Endothelial cell (in vitro differentiated cells): ENCODE measurements at regions not wholly inside any gene's neighbourhood (a gene's known extent, or its start where the extent isn't known, plus 50 kb on each side); places are given as distances from the start of the nearest gene placed in this dataset.

Experiments used
- DNase-seq: peaks from one replicate; pipeline ENCODE4 v3.0.0; 2021; ENCODE audit warnings: low spot score
- H3K27ac Mint-ChIP-seq: one replicate; pipeline ENCODE4 v1.8.0; 2021; ENCODE audit warnings: mixed read lengths, inconsistent platforms; ENCODE audit not compliant: unreplicated experiment
- H3K27me3 Mint-ChIP-seq: one replicate; pipeline ENCODE4 v1.8.0; 2021; ENCODE audit warnings: mild to moderate bottlenecking, moderate library complexity, mixed read lengths, inconsistent platforms; ENCODE audit not compliant: unreplicated experiment
- H3K36me3 Mint-ChIP-seq: one replicate; pipeline ENCODE4 v1.8.0; 2021; ENCODE audit warnings: mild to moderate bottlenecking, low read depth, mixed read lengths, inconsistent platforms; ENCODE audit not compliant: unreplicated experiment
- H3K4me1 Mint-ChIP-seq: one replicate; pipeline ENCODE4 v1.8.0; 2021; ENCODE audit warnings: mild to moderate bottlenecking, mixed read lengths, inconsistent platforms; ENCODE audit not compliant: unreplicated experiment
- H3K4me3 Mint-ChIP-seq: one replicate; pipeline ENCODE4 v1.8.0; 2021; ENCODE audit warnings: mild to moderate bottlenecking, mixed read lengths, inconsistent platforms; ENCODE audit not compliant: unreplicated experiment
- H3K9me3 Mint-ChIP-seq: one replicate; pipeline ENCODE4 v1.8.0; 2021; ENCODE audit warnings: mixed read lengths, inconsistent platforms; ENCODE audit not compliant: unreplicated experiment
- TF ChIP-seq, protein P1 (sequence below): fragments of 200-600 bp; sonication (generic); IDR thresholded peaks from one replicate; pipeline ENCODE4 v1.5.0; 2021; ENCODE audit warnings: antibody characterized with exemption; ENCODE audit not compliant: unreplicated experiment

GRCh38 chrX:38870361-38870895, 69.2 kb downstream of the MID1IP1 start:
- H3K36me3 Mint-ChIP-seq: no peaks in the 10 kb centered on the region
- H3K4me1 Mint-ChIP-seq: peaks cover 18% of the 10 kb centered on the region
- no peak overlapping the region for H3K4me3 Mint-ChIP-seq
- no peaks in the 10 kb centered on the region for H3K9me3 Mint-ChIP-seq
- peak overlapping the region; percentile 77 for H3K27ac Mint-ChIP-seq
- H3K27me3 Mint-ChIP-seq: no peaks in the 10 kb centered on the region
- DNase-seq: no peak
- TF ChIP-seq, protein P1, sequence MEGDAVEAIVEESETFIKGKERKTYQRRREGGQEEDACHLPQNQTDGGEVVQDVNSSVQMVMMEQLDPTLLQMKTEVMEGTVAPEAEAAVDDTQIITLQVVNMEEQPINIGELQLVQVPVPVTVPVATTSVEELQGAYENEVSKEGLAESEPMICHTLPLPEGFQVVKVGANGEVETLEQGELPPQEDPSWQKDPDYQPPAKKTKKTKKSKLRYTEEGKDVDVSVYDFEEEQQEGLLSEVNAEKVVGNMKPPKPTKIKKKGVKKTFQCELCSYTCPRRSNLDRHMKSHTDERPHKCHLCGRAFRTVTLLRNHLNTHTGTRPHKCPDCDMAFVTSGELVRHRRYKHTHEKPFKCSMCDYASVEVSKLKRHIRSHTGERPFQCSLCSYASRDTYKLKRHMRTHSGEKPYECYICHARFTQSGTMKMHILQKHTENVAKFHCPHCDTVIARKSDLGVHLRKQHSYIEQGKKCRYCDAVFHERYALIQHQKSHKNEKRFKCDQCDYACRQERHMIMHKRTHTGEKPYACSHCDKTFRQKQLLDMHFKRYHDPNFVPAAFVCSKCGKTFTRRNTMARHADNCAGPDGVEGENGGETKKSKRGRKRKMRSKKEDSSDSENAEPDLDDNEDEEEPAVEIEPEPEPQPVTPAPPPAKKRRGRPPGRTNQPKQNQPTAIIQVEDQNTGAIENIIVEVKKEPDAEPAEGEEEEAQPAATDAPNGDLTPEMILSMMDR: no peak

GRCh38 chrX:38871129-38872029, 70.1 kb downstream of the MID1IP1 start:
- H3K27me3 Mint-ChIP-seq: no peaks in the 10 kb centered on the region
- H3K9me3 Mint-ChIP-seq: no peaks in the 10 kb centered on the region
- peak overlapping the region; percentile 77 for H3K27ac Mint-ChIP-seq
- peaks cover 14% of the 10 kb centered on the region for H3K4me1 Mint-ChIP-seq
- no peaks in the 10 kb centered on the region for H3K36me3 Mint-ChIP-seq
- TF ChIP-seq, protein P1: no peak
- no peak overlapping the region for H3K4me3 Mint-ChIP-seq
- no peak for DNase-seq

DNA sequence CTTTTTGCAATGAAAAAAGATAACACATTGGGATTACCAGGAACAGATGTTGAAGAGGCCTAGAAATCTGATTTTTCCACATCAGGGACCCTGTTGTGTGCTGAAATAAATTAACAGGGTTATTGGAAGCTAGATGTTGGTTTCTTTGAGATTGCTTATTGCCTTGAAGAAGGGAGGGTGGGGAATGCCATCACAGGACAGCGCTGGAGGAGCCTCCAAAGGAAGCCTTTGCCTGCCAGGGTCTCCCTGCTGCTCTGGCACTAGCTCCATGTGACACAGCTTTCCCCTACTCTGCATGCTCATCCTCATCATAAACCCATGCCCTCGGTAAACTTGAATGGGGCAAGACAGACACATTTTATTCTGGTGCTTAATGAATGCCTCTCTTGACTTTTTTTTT, 76.1 kb downstream of the MID1IP1 start:
- Mint-ChIP-seq H3K4me3 (no peak overlapping the region), H3K27me3 (no peaks in the 10 kb centered on the region), H3K4me1 (no peaks in the 10 kb centered on the region), H3K36me3 (no peaks in the 10 kb centered on the region), H3K9me3 (no peaks in the 10 kb centered on the region), H3K27ac (no peak overlapping the region)
- TF ChIP-seq, protein P1: no peak
- no peak for DNase-seq

- Mint-ChIP-seq H3K4me1 (no peaks in the 10 kb centered on the region), H3K4me3 (no peak overlapping the region), H3K27me3 (no peaks in the 10 kb centered on the region), H3K36me3 (no peaks in the 10 kb centered on the region), H3K27ac (no peak overlapping the region), H3K9me3 (no peaks in the 10 kb centered on the region)
- no peak for DNase-seq
- TF ChIP-seq, protein P1: no peak
Observed at GRCh38 chrX:38878641-38879340, 77.5 kb downstream of the MID1IP1 start.
